ENCODE measurements at regions not wholly inside any gene's neighbourhood (a gene's known extent, or its start where the extent isn't known, plus 50 kb on each side); places are given as distances from the start of the nearest gene placed in this dataset.
"Not testable (repeated sequence)": the region's sequence is repeated elsewhere in the genome, so short reads cannot be mapped to it uniquely, and the experiment has no call there.

DNA sequence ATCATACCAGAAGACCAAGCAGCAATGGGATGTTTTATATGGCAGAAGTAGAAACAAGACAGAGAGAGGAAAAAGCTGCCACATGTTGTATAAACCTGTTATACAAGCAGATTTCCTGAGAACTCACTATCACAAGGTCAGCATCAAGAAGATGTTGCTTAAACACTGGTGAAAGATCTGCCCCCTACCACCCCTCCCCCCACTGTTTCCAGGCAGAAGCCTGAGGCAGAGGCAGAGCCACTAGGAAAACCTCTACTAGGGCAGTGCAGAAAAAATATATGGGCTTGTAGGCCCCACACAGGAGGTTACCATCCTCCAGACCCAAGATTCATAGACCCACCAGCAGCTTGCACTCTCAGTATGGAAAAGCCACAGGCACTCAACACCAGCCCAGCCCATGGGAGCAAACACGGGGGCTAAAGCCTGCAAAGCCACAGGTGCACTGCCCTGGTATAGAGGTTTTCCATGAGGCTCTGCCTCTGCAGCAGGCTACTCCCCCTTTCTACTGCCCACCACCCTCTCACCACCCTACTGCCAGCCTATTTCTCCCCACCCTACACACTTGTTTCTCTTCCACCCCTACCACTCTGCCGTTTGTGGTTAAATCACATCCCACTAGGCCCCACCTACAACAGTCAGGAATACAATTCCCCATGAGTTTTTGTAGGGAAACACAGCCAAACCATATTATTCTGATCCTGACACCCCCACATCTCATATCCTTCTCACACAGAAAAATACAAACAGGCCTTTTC is 274.2 kb downstream of the POTED start:
- TF ChIP-seq, protein P1, sequence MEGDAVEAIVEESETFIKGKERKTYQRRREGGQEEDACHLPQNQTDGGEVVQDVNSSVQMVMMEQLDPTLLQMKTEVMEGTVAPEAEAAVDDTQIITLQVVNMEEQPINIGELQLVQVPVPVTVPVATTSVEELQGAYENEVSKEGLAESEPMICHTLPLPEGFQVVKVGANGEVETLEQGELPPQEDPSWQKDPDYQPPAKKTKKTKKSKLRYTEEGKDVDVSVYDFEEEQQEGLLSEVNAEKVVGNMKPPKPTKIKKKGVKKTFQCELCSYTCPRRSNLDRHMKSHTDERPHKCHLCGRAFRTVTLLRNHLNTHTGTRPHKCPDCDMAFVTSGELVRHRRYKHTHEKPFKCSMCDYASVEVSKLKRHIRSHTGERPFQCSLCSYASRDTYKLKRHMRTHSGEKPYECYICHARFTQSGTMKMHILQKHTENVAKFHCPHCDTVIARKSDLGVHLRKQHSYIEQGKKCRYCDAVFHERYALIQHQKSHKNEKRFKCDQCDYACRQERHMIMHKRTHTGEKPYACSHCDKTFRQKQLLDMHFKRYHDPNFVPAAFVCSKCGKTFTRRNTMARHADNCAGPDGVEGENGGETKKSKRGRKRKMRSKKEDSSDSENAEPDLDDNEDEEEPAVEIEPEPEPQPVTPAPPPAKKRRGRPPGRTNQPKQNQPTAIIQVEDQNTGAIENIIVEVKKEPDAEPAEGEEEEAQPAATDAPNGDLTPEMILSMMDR (IDR thresholded peaks at IDR 0.05) = not testable (repeated sequence)
- TF ChIP-seq EZH2phosphoT487 (IDR thresholded peaks at IDR 0.05) = not testable (repeated sequence)

Data from neural progenitor cell (in vitro differentiated cells).